ENCODE measurements at regions not wholly inside any gene's neighbourhood (a gene's known extent, or its start where the extent isn't known, plus 50 kb on each side); places are given as distances from the start of the nearest gene placed in this dataset.

- ChIA-PET CTCF (no interaction called here), POLR2A (no interaction called here)
Observed at GRCh38 chr4:28241021-28241420, 1380.4 kb downstream of the STIM2 start.

DNA sequence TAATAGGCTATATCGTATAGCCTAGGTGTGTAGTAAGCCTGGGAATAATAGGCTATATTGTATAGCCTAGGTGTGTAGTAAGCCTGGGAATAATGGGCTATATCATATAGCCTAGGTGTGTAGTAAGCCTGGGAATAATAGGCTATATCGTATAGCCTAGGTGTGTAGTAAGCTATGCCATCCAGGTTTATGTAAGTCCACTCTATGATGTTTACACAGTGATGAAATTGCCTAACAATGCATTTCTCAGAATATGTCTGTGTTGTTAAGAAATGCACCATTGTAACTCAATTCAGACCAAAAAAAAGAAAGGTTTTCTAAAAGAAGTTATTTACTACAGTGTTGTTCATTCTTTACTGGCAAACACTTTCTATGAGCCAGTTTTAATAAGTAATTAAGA, 1387.2 kb downstream of the STIM2 start:
- POLR2A ChIA-PET: no interaction called here
- TF ChIP-seq LEF1 (IDR thresholded peaks at IDR 0.05; ENCODE audit: borderline replicate concordance) (no peak), L3MBTL2 (conservative IDR thresholded peaks at IDR 0.05) (no peak), ELF4 (IDR thresholded peaks at IDR 0.05) (no peak), ARNT (IDR thresholded peaks at IDR 0.05) (no peak), FOXK2 (IDR thresholded peaks at IDR 0.05) (no peak)
- CTCF ChIA-PET: no interaction called here
- DNase-seq (ENCODE audit: extremely low spot score): no peak

More at GRCh38 chr4:28241021-28241420, 1380.4 kb downstream of the STIM2 start:
- TF ChIP-seq SUZ12 (IDR thresholded peaks at IDR 0.05) (no peak), ELF4 (IDR thresholded peaks at IDR 0.05) (no peak), NFRKB (IDR thresholded peaks at IDR 0.05) (no peak), HDGF (IDR thresholded peaks at IDR 0.05; ENCODE audit: borderline replicate concordance) (no peak), FOXA1 (IDR thresholded peaks at IDR 0.05) (no peak), L3MBTL2 (conservative IDR thresholded peaks at IDR 0.05) (no peak), BHLHE40 (IDR thresholded peaks at IDR 0.05; ENCODE audit: borderline replicate concordance) (no peak), LEF1 (IDR thresholded peaks at IDR 0.05; ENCODE audit: borderline replicate concordance) (no peak), FOXM1 (IDR thresholded peaks at IDR 0.05; ENCODE audit: borderline replicate concordance) (no peak), FOXK2 (IDR thresholded peaks at IDR 0.05) (no peak), ZNF384 (IDR thresholded peaks at IDR 0.05) (no peak), TARDBP (IDR thresholded peaks at IDR 0.05) (no peak), ARNT (IDR thresholded peaks at IDR 0.05) (no peak)
- TF ChIP-seq, protein P1, sequence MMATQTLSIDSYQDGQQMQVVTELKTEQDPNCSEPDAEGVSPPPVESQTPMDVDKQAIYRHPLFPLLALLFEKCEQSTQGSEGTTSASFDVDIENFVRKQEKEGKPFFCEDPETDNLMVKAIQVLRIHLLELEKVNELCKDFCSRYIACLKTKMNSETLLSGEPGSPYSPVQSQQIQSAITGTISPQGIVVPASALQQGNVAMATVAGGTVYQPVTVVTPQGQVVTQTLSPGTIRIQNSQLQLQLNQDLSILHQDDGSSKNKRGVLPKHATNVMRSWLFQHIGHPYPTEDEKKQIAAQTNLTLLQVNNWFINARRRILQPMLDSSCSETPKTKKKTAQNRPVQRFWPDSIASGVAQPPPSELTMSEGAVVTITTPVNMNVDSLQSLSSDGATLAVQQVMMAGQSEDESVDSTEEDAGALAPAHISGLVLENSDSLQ (IDR thresholded peaks at IDR 0.05): no peak
- no peak for DNase-seq (ENCODE audit: extremely low spot score)

- CTCF ChIA-PET: no interaction called here
Observed at GRCh38 chr4:28248269-28248668, 1387.6 kb downstream of the STIM2 start.

GRCh38 chr4:28250646-28251045, 1390.0 kb downstream of the STIM2 start:
- no peak for DNase-seq (ENCODE audit: extremely low spot score)
- CTCF ChIA-PET: no interaction called here
- POLR2A ChIA-PET: no interaction called here
- no peak for TF ChIP-seq SUZ12 (IDR thresholded peaks at IDR 0.05)
- no peak for TF ChIP-seq TARDBP (IDR thresholded peaks at IDR 0.05)
- TF ChIP-seq HDGF (IDR thresholded peaks at IDR 0.05; ENCODE audit: borderline replicate concordance): no peak
- TF ChIP-seq NFRKB (IDR thresholded peaks at IDR 0.05): no peak
- TF ChIP-seq, protein P1 (IDR thresholded peaks at IDR 0.05): no peak
- no peak for TF ChIP-seq FOXA1 (IDR thresholded peaks at IDR 0.05)
- no peak for TF ChIP-seq BHLHE40 (IDR thresholded peaks at IDR 0.05; ENCODE audit: borderline replicate concordance)
- TF ChIP-seq ZNF384 (IDR thresholded peaks at IDR 0.05): no peak
- no peak for TF ChIP-seq CTBP1 (IDR thresholded peaks at IDR 0.05; ENCODE audit: borderline replicate concordance)
- TF ChIP-seq SP1 (IDR thresholded peaks at IDR 0.05): no peak
- no peak for TF ChIP-seq L3MBTL2 (conservative IDR thresholded peaks at IDR 0.05)
- TF ChIP-seq ELF4 (IDR thresholded peaks at IDR 0.05): no peak
- TF ChIP-seq FOXM1 (IDR thresholded peaks at IDR 0.05; ENCODE audit: borderline replicate concordance): no peak
- no peak for TF ChIP-seq ARNT (IDR thresholded peaks at IDR 0.05)
- TF ChIP-seq FOXK2 (IDR thresholded peaks at IDR 0.05): no peak
- TF ChIP-seq LEF1 (IDR thresholded peaks at IDR 0.05; ENCODE audit: borderline replicate concordance): no peak

More at GRCh38 chr4:28248269-28248668, 1387.6 kb downstream of the STIM2 start:
- TF ChIP-seq ARNT (IDR thresholded peaks at IDR 0.05): no peak
- TF ChIP-seq FOXM1 (IDR thresholded peaks at IDR 0.05; ENCODE audit: borderline replicate concordance): no peak
- no peak for TF ChIP-seq L3MBTL2 (conservative IDR thresholded peaks at IDR 0.05)
- TF ChIP-seq FOXK2 (IDR thresholded peaks at IDR 0.05): no peak
- POLR2A ChIA-PET: no interaction called here
- no peak for DNase-seq (ENCODE audit: extremely low spot score)

GRCh38 chr4:28251831-28252230, 1391.2 kb downstream of the STIM2 start:
- no peak for DNase-seq (ENCODE audit: extremely low spot score)
- CTCF ChIA-PET: interaction anchor here (0.7 kb wide), 1 partner anchor 631 kb away, joined by 3 read pairs; no protein-coding TSS in a partner anchor
- TF ChIP-seq CTBP1 (IDR thresholded peaks at IDR 0.05; ENCODE audit: borderline replicate concordance): no peak
- no peak for TF ChIP-seq L3MBTL2 (conservative IDR thresholded peaks at IDR 0.05)
- TF ChIP-seq SUZ12 (IDR thresholded peaks at IDR 0.05): no peak
- no peak for TF ChIP-seq HDGF (IDR thresholded peaks at IDR 0.05; ENCODE audit: borderline replicate concordance)
- TF ChIP-seq, protein P1 (IDR thresholded peaks at IDR 0.05): no peak
- TF ChIP-seq NFRKB (IDR thresholded peaks at IDR 0.05): no peak
- TF ChIP-seq ZNF384 (IDR thresholded peaks at IDR 0.05): no peak
- no peak for TF ChIP-seq ELF4 (IDR thresholded peaks at IDR 0.05)
- TF ChIP-seq FOXM1 (IDR thresholded peaks at IDR 0.05; ENCODE audit: borderline replicate concordance): no peak
- POLR2A ChIA-PET: no interaction called here

DNA sequence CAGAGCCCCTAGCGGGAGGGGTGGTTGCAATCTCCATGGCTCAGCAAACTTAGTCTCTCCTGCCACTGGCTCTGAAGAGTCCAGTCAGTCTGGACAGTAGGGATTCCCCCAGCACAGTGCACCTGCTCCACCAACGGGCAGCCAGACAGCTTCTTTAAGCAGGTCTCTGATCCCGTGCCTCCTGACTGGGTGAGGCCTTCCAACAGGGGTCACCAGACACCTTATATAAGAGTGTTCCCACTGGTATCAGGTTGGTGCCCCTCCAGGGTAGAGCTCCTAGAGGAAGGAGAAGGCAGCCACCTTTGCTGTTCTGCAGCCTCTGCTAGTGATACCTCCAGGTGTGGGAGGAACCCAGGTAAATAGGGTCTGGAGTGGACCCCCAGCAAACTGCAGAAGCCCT, 1393.4 kb downstream of the STIM2 start:
- no peak for TF ChIP-seq SP1 (IDR thresholded peaks at IDR 0.05)
- TF ChIP-seq ELF4 (IDR thresholded peaks at IDR 0.05): no peak
- no peak for TF ChIP-seq LEF1 (IDR thresholded peaks at IDR 0.05; ENCODE audit: borderline replicate concordance)
- no peak for TF ChIP-seq ARNT (IDR thresholded peaks at IDR 0.05)
- TF ChIP-seq FOXK2 (IDR thresholded peaks at IDR 0.05): no peak
- TF ChIP-seq FOXA1 (IDR thresholded peaks at IDR 0.05): no peak
- no peak for TF ChIP-seq TARDBP (IDR thresholded peaks at IDR 0.05)
- TF ChIP-seq, protein P1 (IDR thresholded peaks at IDR 0.05): no peak
- TF ChIP-seq FOXM1 (IDR thresholded peaks at IDR 0.05; ENCODE audit: borderline replicate concordance): no peak
- TF ChIP-seq NFRKB (IDR thresholded peaks at IDR 0.05): no peak
- no peak for TF ChIP-seq CTBP1 (IDR thresholded peaks at IDR 0.05; ENCODE audit: borderline replicate concordance)
- TF ChIP-seq BHLHE40 (IDR thresholded peaks at IDR 0.05; ENCODE audit: borderline replicate concordance): no peak
- no peak for TF ChIP-seq SUZ12 (IDR thresholded peaks at IDR 0.05)
- CTCF ChIA-PET: no interaction called here
- no peak for DNase-seq (ENCODE audit: extremely low spot score)
- POLR2A ChIA-PET: no interaction called here

All from HEK293T (cell line).